ENCODE measurements at regions not wholly inside any gene's neighbourhood (a gene's known extent, or its start where the extent isn't known, plus 50 kb on each side); places are given as distances from the start of the nearest gene placed in this dataset.
A peak's percentile ranks its signal among the peaks of the same experiment; 100 is the strongest.

GRCh38 chr6:146903451-146903850, 300.8 kb upstream of the STXBP5 start:
- no peak for DNase-seq

- DNase-seq, result no peak
These were observed 299.6 kb upstream of the STXBP5 start for GRCh38 chr6:146904596-146904995.

- DNase-seq, result no peak
These were observed 299.0 kb upstream of the STXBP5 start for GRCh38 chr6:146905181-146905704.

- DNase-seq, result no peak
These were observed 295.4 kb upstream of the STXBP5 start for GRCh38 chr6:146908786-146909185.

GRCh38 chr6:146909376-146909775, 294.8 kb upstream of the STXBP5 start:
- no peak for DNase-seq

GRCh38 chr6:146909886-146910285, 294.3 kb upstream of the STXBP5 start:
- no peak for DNase-seq

GRCh38 chr6:146910611-146911010, 293.6 kb upstream of the STXBP5 start:
- DNase-seq, result no peak

GRCh38 chr6:146911635-146912215, 292.5 kb upstream of the STXBP5 start:
- DNase-seq, result no peak

- no peak for DNase-seq
These were observed 291.2 kb upstream of the STXBP5 start for GRCh38 chr6:146912730-146913685.

- DNase-seq, result peak; percentile 52
These were observed 290.3 kb upstream of the STXBP5 start for GRCh38 chr6:146913842-146914488.

GRCh38 chr6:146914489-146915483, 289.4 kb upstream of the STXBP5 start:
- peak; percentile 71 for DNase-seq

- no peak for DNase-seq
These were observed 288.5 kb upstream of the STXBP5 start for GRCh38 chr6:146915671-146916127.

- no peak for DNase-seq
These were observed 287.7 kb upstream of the STXBP5 start for GRCh38 chr6:146916435-146917025.

GRCh38 chr6:146917182-146917581, 287.0 kb upstream of the STXBP5 start:
- no peak for DNase-seq

GRCh38 chr6:146917979-146918378, 286.2 kb upstream of the STXBP5 start:
- DNase-seq, result no peak

GRCh38 chr6:146919017-146919416, 285.2 kb upstream of the STXBP5 start:
- no peak for DNase-seq

- no peak for DNase-seq
These were observed 280.9 kb upstream of the STXBP5 start for GRCh38 chr6:146923205-146923833.

GRCh38 chr6:146925846-146926245, 278.4 kb upstream of the STXBP5 start:
- DNase-seq, result no peak

GRCh38 chr6:146928503-146928902, 275.7 kb upstream of the STXBP5 start:
- DNase-seq, result no peak

- no peak for DNase-seq
These were observed 273.0 kb upstream of the STXBP5 start for GRCh38 chr6:146931214-146931613.
